Epidermal melanocyte (primary cell): ENCODE measurements at regions not wholly inside any gene's neighbourhood (a gene's known extent, or its start where the extent isn't known, plus 50 kb on each side); places are given as distances from the start of the nearest gene placed in this dataset.

Experiments used
- DNase-seq: peaks from one replicate; pipeline ENCODE4 v3.0.0; 2011; ENCODE audit warnings: low spot score; ENCODE audit not compliant: insufficient read length

DNA sequence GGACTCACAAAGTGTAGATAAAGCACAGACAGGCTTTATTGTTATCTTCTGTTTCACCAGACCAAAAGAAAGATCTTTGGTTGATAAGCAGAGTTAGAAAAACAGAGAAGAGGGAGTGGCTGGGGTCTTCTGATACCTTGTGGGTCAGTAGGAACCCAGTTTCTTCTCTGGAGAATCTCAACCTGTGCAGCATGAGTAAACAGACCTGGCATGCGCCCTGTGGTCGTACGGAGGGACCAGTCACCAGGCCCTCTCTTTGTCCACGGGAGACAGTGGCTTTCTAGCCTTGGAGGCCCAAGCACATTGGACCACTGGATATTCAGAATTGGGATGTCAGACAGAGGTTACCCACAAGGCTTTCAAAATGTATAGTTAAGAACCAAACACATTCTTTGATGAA is 418.9 kb upstream of the FANCL start:
- DNase-seq: no peak

DNA sequence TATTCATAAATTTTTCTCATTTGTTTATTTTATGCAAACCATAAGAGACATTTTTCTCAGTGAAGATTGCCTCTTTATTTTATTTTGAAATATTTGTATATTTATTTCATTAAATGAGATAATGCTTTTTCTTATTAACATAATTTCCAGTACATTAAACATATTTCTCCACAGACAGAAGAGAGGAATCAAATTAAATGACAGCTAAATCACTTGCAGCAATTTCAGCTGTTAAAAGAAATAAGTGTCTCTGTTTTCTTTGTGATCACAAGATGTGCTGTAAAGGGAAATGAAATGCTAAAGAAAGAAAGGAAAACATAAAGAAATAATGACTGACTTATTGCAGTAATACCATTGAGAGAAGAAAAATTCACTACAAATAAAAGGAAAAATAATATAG is 414.0 kb upstream of the FANCL start:
- no peak for DNase-seq

DNA sequence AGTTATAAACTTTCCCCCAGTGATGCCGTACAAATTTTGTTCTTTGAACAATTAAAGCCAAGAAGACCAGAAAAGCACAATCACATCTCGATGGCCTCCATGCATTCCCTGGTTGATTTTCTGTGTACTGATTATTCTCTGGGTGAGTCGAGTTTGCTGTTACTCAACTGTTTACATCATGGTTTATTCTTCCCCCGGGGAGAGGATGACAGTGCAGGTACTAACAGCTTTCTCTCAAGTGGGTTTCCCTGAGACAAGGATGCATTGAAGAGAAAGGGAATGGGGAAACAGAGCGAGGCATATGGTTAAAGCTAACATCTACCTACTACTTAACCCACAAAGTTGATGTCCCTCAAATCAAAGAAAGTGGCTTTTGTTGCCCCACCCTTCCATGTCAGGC is 410.8 kb upstream of the FANCL start:
- DNase-seq: no peak

DNA sequence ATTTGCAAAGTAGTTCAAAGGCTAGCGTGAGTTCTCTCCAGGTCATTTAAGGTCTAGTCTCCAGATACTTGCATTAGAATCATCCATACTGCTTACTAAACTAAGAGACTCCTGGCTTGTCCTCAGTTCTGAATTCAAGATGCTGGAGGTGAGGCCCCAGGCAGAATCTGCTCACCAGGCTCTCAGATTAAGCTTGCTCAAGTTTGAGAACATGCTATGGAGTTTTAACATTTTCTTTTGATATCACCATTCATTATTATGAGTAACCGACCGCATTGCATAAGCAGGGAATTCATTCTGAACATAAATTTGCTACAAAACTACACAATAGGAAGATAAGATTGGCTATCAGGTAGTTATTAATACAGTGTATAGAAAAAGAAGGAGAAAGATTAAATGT is 409.7 kb upstream of the FANCL start:
- DNase-seq: no peak

DNA sequence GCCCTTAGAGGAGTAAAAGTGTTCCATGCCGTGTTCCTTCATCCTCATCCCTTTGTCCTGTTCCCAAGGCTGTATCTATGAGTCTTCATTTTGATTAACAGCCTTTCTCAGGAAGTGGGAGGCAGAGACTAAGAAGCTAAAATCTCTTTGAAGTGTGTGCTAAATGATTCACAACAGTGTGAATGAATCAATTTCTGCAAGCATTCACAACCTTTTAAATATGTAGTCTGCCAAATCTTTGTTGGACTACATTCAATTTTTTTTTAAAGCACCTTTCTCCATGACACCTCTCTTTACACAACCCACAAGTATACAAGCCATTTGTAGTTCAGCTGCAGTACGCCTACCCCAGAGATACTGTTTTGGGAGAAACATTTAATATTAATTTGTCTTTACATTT is 408.6 kb upstream of the FANCL start:
- DNase-seq: no peak

DNA sequence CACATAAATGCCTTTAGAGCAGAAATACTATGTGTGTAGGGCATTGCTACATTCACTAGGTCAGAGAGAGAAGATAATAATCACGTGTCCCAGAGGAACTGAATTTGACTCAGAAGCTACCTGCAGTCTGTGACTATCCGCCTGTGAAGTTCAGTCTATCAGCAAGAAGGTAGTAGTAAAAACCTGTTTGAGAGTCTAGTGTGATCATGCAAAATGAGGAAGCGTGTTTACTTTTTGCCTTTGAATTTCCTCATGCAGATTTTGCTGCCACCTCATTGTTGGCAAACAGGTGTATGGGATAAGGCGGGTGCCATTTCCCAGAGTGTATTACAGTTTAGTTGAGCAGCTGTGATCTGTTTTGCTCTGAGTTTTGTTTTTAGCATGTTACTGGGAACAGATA is 403.9 kb upstream of the FANCL start:
- DNase-seq: no peak

DNA sequence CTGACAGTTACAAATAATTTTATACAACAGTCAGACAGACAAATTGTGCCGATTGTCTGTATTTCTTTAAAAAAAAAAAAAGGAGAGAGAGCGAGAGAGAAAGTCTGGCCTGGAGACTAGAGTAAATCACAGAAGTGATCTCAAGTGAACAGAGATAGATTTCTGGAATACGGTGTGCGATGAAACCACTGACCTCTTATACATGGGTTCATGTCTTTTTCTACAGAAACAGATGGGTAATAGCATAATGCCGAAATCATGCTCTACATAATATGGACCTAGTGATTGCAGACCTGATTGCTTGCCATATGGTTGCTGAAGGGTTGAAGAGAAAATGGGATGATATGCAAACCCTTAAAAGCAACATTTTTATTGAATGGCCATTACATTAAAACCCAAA is 403.3 kb upstream of the FANCL start:
- no peak for DNase-seq

DNA sequence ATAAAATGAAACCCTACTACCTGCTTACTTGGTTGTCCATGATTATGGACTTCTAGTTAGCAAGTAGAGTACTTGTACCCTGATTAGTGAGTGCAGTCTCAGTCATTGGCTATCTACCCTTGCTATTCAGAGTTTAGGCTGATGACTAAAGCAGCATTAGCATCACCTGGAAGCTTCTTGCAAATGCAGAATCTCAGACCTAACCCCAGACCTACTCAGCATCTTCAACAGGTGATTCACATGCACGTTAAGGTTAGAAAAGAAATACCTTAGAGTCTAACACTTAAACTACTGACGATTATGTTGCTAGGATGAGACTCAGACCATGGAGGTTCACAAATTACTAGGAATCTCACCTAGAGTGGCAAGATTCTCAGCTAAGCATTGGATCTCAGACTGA is 399.9 kb upstream of the FANCL start:
- no peak for DNase-seq

DNA sequence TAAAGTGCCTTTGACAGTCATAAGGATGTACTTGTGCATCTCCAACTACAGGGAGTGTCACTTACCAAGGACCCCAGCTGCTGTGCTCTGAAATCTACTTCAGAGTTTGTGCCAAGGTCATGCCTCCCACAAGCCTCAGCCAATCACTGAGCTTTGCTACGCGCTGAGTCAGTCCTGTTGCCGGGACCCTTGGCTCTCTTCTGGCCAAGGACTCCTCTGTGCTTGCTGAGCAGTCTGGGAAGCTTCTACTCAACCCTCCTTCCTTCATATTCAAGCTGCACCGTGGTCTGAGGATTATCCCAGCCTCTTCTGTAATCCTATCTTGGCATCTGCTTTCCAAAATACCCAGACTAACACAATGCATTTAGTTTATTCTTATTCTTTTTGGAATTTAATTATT is 398.9 kb upstream of the FANCL start:
- no peak for DNase-seq

DNA sequence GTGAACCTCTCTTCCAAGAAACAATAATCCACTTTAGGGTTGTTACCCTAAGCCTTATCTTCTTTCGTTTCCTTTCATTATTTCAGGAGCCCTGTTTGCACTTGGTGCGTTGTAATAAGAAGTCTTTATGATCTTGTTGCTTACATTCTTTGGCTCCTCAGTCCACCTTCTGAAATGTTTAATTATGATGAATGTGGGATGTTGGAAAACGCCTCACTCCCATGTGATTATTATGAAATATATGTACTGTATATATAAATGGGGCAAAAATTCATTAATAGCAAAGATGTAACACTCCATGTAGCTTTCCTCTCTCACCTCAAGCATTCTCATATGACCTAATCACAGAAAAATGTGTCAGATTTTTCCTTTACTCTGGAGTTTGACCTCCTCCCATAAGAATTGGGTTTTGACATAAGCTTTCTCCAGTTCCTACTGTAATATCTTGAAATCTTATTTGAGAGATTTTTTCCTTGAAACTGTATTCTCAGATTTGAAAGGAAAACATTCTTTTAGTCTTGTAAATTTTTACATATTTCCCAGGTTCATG is 397.2 kb upstream of the FANCL start:
- DNase-seq: no peak

DNA sequence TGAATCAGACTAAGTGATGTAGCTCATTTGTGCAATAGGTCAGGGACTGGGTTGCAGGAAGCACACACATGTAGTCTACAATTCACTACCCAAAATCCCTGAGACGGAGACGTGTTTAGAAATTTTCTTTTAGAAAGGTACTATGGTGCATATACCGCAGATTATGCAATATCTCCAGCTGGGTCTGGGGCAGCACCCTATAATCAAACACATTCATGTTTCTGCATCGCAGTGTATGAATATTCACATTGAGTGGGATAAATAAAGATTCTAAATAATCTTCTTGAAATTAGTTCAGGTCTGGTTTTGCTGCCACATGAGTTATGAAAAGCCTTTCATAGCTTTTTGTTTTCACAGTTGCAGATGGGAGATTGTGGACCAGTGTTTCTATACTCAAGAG is 395.7 kb upstream of the FANCL start:
- DNase-seq: no peak

DNA sequence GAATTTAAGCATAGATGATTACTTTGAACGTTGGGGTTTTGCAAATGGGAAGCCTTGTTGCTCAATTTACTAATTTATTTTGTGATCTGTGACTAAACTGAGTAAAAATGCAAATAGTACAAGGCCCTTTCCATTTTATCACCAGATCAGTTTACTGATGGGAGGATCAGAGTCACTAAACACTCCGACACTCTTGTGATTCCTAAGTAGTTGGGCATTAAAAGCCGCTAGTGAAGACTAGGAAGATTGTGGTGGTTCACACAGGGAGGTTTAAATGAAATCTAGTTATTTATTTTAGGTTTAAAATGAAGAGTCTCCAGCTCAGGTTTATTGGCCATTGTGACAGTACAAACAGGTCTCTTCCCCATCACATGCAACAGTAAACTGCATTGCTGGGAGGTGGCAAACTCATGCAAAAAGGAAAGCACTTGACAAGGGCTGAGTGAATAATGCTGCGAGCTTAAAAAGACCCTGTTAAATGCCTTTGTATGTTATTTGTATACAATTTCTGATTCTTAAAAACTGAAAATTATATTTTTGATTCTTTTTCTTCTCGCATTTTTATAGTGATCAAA is 394.8 kb upstream of the FANCL start:
- DNase-seq: no peak

DNA sequence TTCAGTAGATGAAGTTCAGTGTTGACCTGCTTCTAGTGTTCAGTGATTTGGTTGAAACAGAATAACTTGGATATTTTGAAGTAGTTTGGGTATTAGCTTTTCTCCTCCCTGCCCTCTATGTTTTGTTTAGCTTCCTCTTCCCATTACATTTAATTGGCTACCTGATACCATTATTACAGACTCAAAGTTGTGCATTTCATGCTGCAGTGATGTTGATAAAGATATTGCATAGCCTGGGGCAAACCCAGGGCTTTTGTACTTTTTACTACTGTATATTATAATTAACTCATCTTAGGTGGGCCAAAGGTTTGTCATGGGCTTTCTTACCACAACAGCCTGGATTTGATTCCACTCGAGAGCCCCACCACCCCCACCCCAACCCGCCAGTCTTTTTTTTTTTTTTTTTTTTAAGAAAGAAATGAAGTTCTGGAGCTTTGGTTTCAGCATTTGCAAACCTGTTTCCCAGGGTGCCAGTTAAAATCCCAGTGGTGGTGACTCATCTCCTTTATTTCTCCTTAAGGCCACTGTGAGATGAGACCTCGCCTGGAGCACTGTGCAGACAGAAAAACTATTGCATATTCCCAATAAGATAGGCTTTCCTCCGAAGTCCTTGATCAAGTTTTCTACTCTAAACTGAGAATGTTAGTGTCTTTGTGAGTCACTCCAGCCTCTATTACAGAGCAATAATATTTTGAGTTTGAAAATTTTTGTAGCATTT is 393.7 kb upstream of the FANCL start:
- DNase-seq: no peak

DNA sequence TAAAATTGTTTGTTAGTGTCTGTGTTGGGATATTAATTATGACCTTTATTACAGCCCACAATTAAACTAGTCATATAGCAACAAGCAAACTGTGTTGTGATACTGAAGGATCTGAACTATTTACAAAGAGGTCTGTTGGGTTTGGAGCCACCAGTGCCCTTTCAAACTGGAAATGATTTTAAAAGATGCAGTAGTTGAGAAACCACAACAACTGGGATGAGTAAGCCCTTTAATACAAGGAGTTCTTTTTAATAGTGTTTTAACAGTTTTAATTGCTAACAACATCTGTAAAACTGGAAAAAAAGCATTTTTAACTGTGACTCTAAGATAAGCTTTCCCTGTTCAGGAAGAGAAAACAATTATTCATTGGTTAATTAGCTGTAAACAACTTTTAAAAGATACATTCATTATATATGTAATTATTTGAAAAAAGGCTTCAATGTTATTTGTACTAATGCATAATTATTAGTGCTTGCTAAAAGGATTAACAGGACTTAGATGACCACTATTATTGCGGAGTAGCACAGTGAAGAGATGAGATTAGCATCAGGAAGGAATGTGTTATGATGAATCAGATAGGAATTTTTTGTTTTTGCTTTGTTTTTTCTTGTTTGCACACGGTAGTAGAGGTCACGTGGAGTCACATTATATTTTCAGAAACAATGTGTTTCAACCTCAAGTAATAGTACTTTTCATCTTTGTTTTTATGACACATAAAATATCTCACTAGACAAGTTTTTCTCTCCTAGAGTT is 392.7 kb upstream of the FANCL start:
- DNase-seq: no peak

DNA sequence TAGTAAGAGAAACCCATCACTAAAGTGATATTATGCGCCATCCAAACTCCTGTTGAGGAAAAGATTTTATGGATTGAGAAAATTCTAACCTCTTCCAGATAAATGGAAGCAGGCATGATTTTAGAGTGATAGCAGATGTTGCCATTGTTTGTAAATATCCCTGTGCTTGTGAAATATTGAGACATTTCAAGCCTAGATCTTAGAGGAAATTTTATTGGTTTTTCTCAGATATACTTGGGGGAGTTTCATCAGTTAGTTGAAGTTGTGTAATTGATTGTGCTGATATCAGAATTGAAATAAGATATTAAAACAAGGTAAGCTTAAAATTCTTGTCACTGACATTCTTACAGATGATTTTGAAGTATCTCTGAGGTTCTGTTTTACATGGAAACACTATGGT is 390.9 kb upstream of the FANCL start:
- DNase-seq: no peak

DNA sequence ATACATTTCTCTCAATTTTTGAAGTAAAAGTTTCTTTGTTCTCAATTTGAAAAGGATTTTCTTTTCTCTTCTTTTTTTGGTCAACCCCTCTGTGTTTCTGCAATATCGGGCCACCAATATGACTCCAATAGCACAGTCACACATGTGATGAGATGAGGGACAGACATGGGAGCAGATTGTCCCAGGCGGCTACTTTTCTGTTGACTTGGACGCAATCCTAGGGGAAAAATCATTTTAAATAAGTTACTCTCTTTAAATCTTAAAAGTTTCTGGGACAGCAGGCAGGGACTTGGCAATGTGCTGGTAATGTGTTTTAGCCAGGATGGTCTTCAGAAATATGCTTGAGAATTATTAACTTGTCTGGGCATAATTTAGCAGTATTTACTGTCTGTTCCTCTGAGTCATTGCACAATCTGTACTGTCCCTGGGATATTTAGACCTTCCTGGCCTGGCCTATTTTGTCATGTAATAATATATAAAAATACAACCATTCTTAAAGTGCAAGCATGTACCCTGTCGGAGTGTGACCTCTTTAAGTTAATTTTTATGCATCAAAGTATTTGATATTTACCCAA is 388.5 kb upstream of the FANCL start:
- DNase-seq: no peak

DNA sequence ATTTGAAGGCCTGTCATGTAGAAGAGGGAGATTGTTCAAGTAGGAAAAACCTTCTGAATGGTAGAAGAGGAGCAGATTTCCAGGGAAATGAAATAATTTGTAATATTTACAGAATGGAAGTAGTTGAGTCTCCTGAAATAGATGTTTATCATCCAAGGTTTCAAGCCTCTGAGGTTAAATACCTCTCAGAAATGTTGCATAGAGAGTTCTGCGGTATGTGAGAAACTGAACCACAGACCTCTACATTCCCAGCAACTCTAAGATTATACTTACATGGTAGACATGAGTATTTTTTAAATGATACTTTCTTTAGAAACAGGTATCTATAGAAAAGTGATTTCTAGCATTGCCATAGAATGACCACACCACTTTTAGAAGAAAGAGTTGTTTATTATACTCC is 379.8 kb upstream of the FANCL start:
- DNase-seq: no peak

DNA sequence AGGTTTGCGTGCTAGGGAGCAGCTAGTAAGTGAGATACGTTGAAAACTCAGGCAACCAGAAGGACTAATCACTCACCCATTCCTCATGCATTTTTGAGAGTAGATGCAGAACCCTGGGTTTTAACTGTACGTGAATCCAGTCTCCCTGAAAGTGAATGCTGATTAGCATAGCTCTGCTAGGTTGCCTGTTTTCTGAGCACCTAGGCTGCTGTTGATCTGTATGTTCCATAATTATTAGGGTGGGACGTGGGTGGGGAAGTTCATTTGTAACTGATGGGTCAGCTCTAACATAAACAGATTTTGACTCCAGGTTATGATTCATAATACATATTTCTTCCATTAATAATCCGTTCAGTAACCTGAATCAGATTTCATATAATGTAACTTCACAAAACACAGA is 379.0 kb upstream of the FANCL start:
- no peak for DNase-seq

DNA sequence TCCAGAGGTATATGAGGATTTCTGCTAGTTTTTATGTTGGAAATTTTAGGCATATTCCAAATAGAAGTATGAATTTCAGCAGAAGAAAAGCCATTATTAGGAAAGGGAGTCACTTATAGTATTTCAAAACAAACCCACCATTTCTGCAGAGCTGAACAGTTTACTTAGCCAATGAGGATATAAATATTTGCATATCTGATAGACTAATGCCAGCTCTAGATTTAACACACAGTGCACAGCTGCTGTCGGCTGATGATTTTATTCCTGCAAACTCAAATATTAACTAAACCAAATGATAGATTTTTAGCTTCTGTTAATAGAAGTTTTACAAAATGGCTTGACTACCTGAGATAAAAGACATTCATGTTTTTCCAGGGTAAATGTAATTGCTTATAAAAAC is 375.8 kb upstream of the FANCL start:
- DNase-seq: no peak

DNA sequence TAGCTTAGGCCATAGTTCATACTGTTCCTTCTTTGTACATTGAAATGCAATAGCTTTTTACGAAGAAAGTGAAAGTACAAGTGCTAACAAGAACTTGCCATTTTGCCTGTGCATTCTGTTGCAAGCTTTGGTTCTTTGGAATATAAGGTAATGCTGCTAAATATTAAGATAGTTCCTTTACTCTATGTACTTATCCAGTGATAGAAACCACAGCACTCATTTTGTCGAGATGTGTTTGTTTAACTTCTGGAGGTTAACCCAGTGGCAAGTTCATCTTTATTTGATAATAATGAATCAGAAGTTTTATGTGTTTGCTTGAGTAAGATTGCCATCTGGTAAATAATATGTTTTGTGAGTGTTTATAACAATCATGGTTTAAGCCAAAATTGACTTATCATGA is 373.1 kb upstream of the FANCL start:
- DNase-seq: no peak

DNA sequence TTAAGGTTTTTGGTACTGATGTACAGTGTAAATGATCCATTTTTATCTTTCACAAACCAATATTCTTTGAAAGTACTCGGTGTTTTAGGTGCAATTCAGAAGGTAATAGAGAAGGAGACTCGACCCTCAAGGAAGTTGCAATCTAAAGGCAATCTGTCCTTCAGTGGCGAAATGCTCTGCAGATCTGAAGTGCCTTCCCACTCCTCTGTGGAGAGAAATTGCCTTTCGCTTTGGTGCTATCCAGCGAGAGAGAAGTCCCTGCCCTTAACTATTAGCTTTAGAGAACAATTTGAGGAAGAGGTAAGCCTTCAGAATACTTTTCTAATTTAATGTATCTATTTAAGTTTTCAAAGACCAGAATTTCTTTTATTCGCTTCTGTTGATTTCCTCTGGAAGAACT is 371.8 kb upstream of the FANCL start:
- no peak for DNase-seq

DNA sequence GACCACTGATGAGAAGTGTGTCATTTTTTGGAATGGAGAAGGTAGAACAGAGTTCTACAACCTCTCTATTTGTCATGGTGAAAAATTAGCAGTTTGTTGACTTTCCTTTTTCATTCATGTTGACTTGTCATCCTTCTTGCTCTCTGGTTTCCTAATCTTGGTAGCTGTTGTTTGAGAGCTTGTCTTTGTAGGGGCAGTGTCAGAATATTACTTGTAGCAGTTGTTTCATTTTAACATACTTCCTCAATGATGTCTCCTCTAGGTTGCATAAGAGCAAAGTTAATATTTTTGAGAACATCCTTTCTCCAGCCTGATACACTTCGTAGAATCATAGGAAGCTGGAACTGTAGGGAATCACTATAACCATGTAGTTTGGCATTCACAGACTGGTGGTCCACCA is 368.2 kb upstream of the FANCL start:
- DNase-seq: no peak
